NCI-H187 (cell line): ENCODE measurements at regions not wholly inside any gene's neighbourhood (a gene's known extent, or its start where the extent isn't known, plus 50 kb on each side); places are given as distances from the start of the nearest gene placed in this dataset.
"Not testable (repeated sequence)": the region's sequence is repeated elsewhere in the genome, so short reads cannot be mapped to it uniquely, and the experiment has no call there.

Experiments
- DNase-seq, 2 experiments: peaks; one replicate each; lab custom pipeline; 2025; lab: John Stamatoyannopoulos, UW

DNA sequence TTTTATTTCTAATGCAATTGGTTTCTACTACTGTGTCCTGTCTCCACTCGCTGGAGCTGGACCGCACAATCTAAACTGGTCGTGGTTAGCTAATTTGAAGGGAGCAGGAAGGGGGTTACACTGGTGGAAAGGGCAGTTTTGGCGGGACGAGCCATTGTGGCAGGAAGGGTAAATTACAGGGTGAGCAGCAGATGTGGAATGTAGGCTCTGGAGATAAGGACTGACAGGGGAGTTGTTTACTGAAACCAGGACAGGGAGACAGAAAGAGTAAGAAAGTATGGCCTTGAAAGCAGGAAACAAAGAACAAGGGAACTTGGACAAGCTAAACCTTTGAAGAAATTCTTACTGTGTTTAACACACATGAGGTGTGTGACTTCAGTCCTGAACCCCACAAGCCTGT lies 147.8 kb downstream of the ATXN7L3B start:
- DNase-seq: no peak

DNA sequence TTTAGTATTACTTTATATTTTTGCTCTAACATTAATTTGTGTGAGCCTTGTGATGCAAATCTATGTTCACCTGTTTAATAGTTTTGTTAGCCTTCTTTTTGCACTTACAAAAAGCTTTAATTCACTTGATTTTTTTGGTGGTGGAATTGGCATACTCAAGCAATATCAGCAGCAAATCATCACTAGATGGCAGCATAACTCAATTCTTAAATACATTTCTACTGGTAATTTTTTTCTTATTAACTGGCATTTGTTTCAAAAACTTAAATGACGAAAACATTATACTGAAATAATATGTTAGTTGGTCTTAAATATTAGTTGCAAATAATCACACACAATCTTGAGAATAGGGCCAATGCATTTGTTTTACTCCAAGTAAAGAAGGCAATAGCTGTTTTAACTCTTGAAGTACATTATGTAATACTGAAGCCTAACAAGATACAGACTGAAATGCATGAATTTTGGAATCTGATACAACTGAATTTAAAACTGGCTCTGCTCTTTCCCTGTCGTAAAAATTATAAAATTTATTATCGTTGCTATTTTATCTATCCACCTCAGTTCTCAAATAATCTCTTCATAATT lies 151.5 kb downstream of the ATXN7L3B start:
- DNase-seq: no peak

- DNase-seq: no peak
These were observed 152.3 kb downstream of the ATXN7L3B start for GRCh38 chr12:74689929-74690328.

DNA sequence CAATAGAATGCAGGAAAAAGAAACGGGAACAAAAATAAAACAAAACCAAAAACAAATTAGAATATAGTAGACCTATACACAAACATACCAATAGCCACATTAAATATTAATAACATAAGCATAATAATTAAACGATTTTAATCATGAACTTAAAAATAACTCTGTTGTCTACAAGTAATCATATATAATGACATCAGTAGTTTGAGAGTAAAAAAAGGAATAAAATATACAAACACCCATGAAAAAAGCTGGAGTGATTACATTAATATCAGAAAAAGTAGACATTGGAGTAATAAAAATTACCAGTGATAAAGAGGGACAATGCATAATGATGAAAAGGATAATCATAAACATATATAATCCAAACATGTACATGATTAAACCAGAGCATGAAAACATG lies 181.8 kb downstream of the ATXN7L3B start:
- no peak for DNase-seq

DNA sequence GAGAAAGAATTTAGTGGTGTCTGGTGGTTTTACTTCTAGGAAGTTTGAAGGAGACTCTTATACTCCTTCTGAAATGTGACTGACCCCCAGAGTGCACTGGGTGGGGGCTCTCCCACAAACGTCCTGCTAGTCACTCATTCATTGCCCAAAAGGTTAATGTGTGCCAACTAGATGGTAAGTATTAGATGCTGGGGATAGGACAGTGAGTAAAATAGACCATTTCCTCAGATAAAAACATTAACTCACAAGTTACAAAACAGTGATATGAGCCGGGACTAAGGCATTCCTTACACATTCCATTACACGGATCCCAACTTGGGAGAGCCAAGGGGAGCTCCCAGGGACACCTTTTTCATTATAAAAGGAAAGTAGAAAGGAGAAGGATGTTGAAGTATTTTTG lies 185.1 kb downstream of the ATXN7L3B start:
- no peak for DNase-seq

GRCh38 chr12:74725154-74725553 lies 187.5 kb downstream of the ATXN7L3B start:
- no peak for DNase-seq

GRCh38 chr12:74728006-74728405 lies 190.4 kb downstream of the ATXN7L3B start:
- no peak for DNase-seq

DNA sequence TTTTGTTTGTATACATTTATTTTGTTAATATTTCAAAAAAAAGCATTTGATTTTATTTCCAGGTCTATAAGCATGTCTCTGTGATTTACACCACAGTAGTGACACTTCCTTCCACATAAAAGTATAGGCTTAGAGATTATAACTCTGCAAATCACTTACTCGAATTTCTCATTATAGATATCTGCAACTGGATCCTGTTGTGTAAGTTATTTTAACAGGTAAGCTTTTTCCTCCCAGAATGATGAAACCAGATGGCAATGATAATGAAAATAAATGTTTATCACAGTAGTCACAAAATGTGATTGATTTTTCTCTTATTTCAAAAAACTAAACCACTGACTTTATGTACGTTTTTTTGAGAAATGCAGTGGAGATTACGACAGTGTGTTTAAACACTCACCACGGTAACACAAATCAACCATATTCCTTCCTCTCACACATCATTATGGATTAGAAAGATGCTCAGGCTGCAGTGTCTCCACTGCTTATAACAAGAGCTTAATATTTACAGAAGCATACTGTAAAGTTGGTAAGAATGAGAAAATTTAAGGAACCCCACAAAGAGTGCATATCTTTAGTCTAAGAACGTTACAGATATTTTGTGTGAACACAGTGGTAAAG lies 194.6 kb downstream of the ATXN7L3B start:
- DNase-seq: no peak

- DNase-seq: no peak
These were observed 195.2 kb downstream of the ATXN7L3B start for GRCh38 chr12:74732826-74733225.

- no peak for DNase-seq
These were observed 203.5 kb downstream of the ATXN7L3B start for GRCh38 chr12:74741112-74741511.

- DNase-seq: no peak
These were observed 209.7 kb downstream of the ATXN7L3B start for GRCh38 chr12:74747305-74747704.

- DNase-seq: no peak
These were observed 213.8 kb downstream of the ATXN7L3B start for GRCh38 chr12:74751441-74751840.

DNA sequence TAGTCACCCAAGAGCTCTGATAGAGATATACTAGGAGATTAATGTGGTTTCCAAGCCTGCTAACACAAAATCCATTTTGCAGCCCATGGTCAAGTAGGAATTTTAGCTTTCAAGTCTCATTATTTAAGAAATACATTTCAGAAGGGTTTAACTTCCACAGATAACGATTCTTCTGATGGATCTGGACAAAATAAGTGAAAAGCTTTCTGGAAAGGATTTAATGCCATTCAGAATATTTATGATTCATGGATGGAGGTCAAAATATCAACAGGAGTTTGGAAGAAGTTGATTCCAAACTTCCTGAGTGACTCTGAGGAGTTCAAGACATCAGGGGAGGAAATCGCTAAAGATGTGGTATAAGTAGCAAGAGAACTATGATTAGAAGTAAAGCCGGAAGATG lies 214.6 kb downstream of the ATXN7L3B start:
- no peak for DNase-seq

DNA sequence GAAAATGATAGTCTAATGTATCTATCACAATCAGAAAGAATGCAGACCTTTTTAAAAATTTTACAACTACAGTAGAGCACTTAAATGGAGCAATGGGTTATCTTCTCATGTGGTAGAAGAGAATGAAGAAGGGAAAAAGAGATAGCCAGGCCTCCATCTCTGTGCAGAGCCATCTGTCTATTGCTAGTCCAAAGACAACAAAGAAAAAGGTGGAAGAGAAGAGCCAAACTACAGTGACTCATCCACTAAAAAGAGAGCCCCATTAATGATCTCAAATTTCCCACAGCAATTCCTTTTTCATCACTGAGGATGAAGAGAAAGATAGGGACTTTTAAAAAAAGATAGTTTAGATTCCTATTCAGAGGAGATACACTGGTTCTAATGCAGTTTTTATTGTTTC lies 232.9 kb downstream of the ATXN7L3B start:
- DNase-seq: no peak

DNA sequence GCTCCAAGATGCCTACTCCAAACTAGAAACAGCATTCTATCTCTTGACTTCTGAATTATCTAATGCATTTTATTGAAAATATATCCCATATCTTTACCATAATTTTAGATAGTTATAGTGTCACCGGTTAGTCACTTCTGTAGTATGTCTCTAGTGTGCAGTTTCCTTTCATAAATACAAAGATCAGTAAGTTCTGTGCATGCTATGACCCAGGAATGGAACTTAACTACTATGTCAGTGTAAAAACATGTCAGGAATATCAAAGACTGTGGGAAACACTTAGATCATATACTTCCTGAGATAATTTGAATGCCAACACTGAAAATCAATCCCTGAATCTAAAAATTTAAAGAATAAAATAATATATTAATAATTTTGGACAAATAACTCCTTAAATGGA lies 237.6 kb downstream of the ATXN7L3B start:
- no peak for DNase-seq

DNA sequence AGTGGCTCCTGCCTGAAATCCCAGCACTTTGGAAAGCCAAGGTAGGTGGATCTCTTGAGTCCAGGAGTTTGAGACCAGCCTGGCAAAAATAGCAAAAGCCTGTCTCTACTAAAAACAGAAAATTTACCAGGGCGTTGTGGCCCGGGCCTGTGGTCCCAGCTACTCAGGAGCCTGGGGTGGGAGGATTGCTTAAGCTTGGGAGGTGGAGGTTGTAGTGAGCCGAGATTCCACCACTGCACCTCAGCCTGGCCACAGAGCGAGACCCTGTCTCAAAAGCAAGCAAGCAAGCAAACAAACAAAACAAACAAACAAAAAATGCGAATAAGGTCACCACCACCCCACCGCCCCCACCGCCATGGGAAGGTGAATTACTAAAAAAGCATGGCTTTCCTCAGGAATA lies 238.7 kb downstream of the ATXN7L3B start:
- no peak for DNase-seq

GRCh38 chr12:74780182-74780849 lies 242.7 kb downstream of the ATXN7L3B start:
- DNase-seq: no peak

DNA sequence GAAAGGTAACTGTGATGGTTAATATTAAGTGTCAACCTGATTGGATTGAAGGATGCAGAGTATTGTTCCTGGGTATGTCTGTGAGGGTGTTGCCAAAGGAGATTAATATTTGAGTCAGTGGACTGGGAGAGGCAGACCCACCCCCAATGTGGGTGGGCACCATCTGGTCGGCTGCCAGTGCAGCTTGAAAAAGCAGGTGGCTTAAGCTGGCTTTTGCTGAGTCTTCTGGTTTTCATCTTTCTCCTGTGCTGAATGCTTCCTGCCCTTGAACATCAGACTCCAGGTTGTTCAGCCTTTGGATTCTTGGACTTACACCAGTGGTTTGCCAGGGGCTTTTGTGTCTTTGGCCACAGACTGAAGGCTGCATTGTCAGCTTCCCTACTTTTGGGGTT lies 243.2 kb downstream of the ATXN7L3B start:
- DNase-seq: not testable (repeated sequence)

DNA sequence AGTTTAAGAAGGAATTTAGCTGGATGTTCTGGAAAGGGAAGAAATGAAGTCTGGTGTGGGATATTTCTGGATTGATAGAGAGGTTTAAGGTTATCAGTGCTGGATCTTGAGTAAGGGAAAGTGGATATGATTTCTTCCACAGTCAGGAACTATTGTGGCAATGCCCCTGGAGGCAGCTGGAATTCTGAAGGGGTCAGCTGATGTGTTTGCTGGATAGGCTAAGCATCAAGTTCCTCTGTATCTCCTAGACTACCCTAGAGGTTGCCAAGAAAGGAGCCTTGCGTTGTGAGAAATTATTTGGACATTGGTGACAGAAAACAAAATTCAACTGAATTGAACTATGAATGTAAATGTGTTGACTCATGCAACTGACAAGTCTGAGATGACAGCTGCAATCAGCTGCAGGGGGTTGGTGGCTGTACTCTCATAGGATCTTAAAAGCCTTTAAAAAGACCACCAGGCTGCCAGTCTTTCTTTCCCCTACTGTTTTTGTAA lies 244.4 kb downstream of the ATXN7L3B start:
- no peak for DNase-seq

DNA sequence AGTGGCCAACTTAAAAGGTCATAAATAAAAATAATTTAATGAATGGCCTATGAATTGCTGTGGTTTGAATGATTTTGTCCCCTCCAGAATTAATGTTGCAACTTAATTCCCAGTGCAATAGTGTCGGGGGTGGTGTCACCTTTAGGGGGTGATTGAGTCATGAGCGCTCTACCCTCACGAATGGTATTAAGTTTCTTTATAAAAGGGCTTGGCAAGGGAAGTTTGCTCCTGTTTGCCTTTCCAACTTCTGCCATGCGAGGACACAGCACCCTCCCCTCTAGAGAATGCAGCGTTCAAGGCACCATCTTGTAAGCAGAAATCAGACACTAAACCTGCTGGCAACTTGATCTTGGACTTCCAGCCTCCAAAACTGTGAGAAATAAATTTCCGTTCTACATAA lies 253.3 kb downstream of the ATXN7L3B start:
- no peak for DNase-seq

GRCh38 chr12:74791365-74791764 lies 253.7 kb downstream of the ATXN7L3B start:
- DNase-seq: no peak

DNA sequence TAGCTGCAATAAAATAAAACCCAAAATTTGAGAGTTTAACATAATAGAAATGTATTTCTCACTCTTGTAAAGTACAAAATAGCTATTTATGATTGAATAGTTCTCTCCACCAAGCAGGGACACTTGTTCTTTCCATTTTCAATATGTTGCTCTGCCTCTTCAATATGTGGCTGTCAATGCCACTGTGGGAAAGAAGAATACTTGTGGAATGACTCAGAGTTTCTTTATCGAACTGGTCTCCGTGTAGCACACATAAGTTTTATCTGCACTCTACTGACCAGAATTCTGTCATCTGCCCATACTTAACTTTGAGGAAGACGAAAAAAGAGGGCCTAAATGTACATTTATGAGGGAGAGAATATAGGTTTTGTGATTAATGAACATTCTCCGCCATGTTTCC lies 256.9 kb downstream of the ATXN7L3B start:
- no peak for DNase-seq

DNA sequence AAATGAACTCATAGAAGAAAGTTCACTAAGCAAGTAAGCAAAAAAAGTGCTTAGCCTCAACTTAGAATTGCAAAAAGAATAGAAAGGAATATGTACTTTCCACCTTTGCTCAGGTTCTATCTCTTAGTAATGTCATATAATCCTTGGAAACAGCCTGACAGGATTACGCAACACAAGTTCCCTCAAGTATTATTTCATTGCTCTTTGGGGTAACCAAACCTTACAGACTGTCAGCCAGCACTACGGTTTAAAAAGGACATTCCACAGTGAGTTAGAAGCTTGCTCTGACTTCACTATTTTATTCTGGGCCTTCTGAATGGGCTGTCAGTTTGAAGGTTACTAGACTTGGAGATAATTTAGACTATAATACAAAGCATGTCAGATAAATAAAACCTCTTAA lies 264.0 kb downstream of the ATXN7L3B start:
- DNase-seq: no peak
